OCI-LY7 (cell line): ENCODE measurements at regions not wholly inside any gene's neighbourhood (a gene's known extent, or its start where the extent isn't known, plus 50 kb on each side); places are given as distances from the start of the nearest gene placed in this dataset.

ENCODE experiments used
- BruUV-seq: library from RNA; stranded (reverse); fragments of 400-500 nt; replicated peaks from 2 replicates; lab custom pipeline; 2021; lab: Mats Ljungman, UMichigan
- CTCF ChIA-PET: fragments of 300-600 bp; sonication (Branson Sonifier 250); formaldehyde crosslinking; loops from one replicate; lab custom pipeline; 2022; ENCODE audit warnings: antibody characterized with exemption; ENCODE audit not compliant: unreplicated experiment; lab: Charles Lee
- POLR2A ChIA-PET: fragments of 300-600 bp; sonication (Branson Sonifier 250); formaldehyde crosslinking; loops from one replicate; lab custom pipeline; 2022; ENCODE audit warnings: antibody characterized with exemption; lab: Charles Lee
- DNase-seq: peaks from one replicate; pipeline ENCODE4 v3.0.0-alpha.2; 2015; ENCODE audit warnings: low spot score
- H2AFZ ChIP-seq: fragments of 200-600 bp; sonication (generic), shearing (Covaris generic); 2 replicates; pipeline ENCODE4 v1.6.1; 2014; ENCODE audit warnings: mild to moderate bottlenecking, antibody characterized with exemption, low read length, moderate library complexity
- H3K27ac ChIP-seq: fragments of 200-600 bp; sonication (generic); 2 replicates; pipeline ENCODE4 v1.5.1; 2014; ENCODE audit warnings: mixed run types, low read depth, mild to moderate bottlenecking, moderate library complexity, low read length, inconsistent platforms; ENCODE audit not compliant: poor library complexity, severe bottlenecking
- H3K36me3 ChIP-seq: fragments of 200-600 bp; sonication (generic); 2 replicates; pipeline ENCODE4 v1.6.1; 2014; ENCODE audit warnings: mild to moderate bottlenecking, antibody characterized with exemption, low read length, moderate library complexity, mixed read lengths; ENCODE audit not compliant: insufficient read depth
- H3K4me1 ChIP-seq: fragments of 200-600 bp; sonication (generic); 2 replicates; pipeline ENCODE4 v1.5.1; 2014; ENCODE audit warnings: mild to moderate bottlenecking, low read length; ENCODE audit not compliant: insufficient read depth, poor library complexity, severe bottlenecking
- H3K4me2 ChIP-seq: fragments of 200-600 bp; sonication (generic); 2 replicates; pipeline ENCODE4 v1.6.1; 2014; ENCODE audit warnings: mild to moderate bottlenecking, low read length
- H3K4me3 ChIP-seq: fragments of 200-600 bp; sonication (generic); 2 replicates; pipeline ENCODE4 v1.5.1; 2014; ENCODE audit warnings: mild to moderate bottlenecking, low read depth, low read length; ENCODE audit not compliant: poor library complexity, severe bottlenecking
- H3K79me2 ChIP-seq: fragments of 200-600 bp; sonication (generic); 2 replicates; pipeline ENCODE4 v1.6.1; 2016; ENCODE audit warnings: low read depth, mild to moderate bottlenecking, low read length, moderate library complexity, mixed read lengths; ENCODE audit not compliant: insufficient read depth
- H3K9me2 ChIP-seq: fragments of 200-600 bp; sonication (generic); 2 replicates; pipeline ENCODE4 v1.6.1; 2016; ENCODE audit warnings: mild to moderate bottlenecking, low read length, mixed read lengths; ENCODE audit not compliant: insufficient read depth
- H3K9me3 ChIP-seq: fragments of 200-600 bp; sonication (generic); 2 replicates; pipeline ENCODE4 v1.6.1; 2014; ENCODE audit warnings: mild to moderate bottlenecking, mixed run types, low read length, mixed read lengths
- H4K20me1 ChIP-seq: fragments of 200-600 bp; sonication (generic); 2 replicates; pipeline ENCODE4 v1.6.1; 2014; ENCODE audit warnings: mild to moderate bottlenecking, antibody characterized with exemption, low read length, moderate library complexity, mixed read lengths; ENCODE audit not compliant: insufficient read depth
- EZH2phosphoT487 ChIP-seq: fragments of 200-600 bp; sonication (generic); IDR thresholded peaks from 2 replicates; pipeline ENCODE4 v1.6.1; 2018; ENCODE audit warnings: low read depth, borderline replicate concordance, mild to moderate bottlenecking, mixed run types, antibody characterized with exemption, low read length, moderate library complexity, mixed read lengths
- intact Hi-C: fragments of 100-400 bp; cut with micrococcal nuclease; formaldehyde crosslinking; loops from one replicate; pipeline ENCODE4 v1.10.0; 2022; ENCODE audit not compliant: unreplicated experiment
- TF ChIP-seq, protein P1 (sequence below): fragments of 200-600 bp; sonication (generic); conservative IDR thresholded peaks from 2 replicates; pipeline ENCODE4 v1.5.1; 2014; ENCODE audit warnings: mild to moderate bottlenecking, antibody characterized with exemption, low read length, moderate library complexity, mixed read lengths

DNA sequence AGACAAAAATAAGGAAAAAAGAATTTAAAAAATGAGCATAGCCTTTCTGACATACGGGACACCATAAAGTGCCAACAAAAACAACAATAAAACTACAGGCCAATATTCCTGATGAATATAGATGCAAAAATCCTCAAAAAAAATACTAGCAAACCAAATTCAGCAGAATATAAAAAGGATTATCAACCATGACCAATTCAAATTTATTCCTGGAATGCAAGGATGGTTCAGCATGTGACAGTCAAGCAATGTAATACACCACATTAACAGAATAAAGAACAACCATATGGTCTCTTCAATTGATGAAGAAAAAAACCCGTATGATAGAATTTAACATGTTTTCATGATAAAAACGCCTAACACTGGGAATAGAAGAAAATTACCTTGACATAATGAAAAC lies 341.7 kb downstream of the PYDC2 start:
- DNase-seq = no peak
- Histone ChIP-seq H3K9me3 (no peaks in the 10 kb centered on the region), H3K79me2 (no peaks in the 10 kb centered on the region), H3K4me2 (no peak overlapping the region), H2AFZ (no peak overlapping the region), H3K9me2 (no peaks in the 10 kb centered on the region), H4K20me1 (no peaks in the 10 kb centered on the region), H3K36me3 (no peaks in the 10 kb centered on the region), H3K4me3 (no peak overlapping the region), H3K4me1 (no peaks in the 10 kb centered on the region), H3K27ac (no peak overlapping the region)
- POLR2A ChIA-PET = no interaction called here
- TF ChIP-seq, protein P1, sequence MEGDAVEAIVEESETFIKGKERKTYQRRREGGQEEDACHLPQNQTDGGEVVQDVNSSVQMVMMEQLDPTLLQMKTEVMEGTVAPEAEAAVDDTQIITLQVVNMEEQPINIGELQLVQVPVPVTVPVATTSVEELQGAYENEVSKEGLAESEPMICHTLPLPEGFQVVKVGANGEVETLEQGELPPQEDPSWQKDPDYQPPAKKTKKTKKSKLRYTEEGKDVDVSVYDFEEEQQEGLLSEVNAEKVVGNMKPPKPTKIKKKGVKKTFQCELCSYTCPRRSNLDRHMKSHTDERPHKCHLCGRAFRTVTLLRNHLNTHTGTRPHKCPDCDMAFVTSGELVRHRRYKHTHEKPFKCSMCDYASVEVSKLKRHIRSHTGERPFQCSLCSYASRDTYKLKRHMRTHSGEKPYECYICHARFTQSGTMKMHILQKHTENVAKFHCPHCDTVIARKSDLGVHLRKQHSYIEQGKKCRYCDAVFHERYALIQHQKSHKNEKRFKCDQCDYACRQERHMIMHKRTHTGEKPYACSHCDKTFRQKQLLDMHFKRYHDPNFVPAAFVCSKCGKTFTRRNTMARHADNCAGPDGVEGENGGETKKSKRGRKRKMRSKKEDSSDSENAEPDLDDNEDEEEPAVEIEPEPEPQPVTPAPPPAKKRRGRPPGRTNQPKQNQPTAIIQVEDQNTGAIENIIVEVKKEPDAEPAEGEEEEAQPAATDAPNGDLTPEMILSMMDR = no peak
- no peak for TF ChIP-seq EZH2phosphoT487
- CTCF ChIA-PET = no interaction called here
- intact Hi-C loops = no loop called here
- no TSS peak for BruUV-seq

GRCh38 chr3:191804935-191805334 lies 344.0 kb downstream of the PYDC2 start:
- Histone ChIP-seq H2AFZ (no peak overlapping the region), H3K36me3 (no peaks in the 10 kb centered on the region), H3K4me1 (no peaks in the 10 kb centered on the region), H3K79me2 (no peaks in the 10 kb centered on the region), H3K27ac (no peak overlapping the region), H3K9me2 (no peaks in the 10 kb centered on the region), H3K4me2 (no peak overlapping the region), H4K20me1 (no peaks in the 10 kb centered on the region), H3K4me3 (no peak overlapping the region), H3K9me3 (no peaks in the 10 kb centered on the region)
- BruUV-seq = no TSS peak
- CTCF ChIA-PET = no interaction called here
- no peak for TF ChIP-seq EZH2phosphoT487
- TF ChIP-seq, protein P1 = no peak
- intact Hi-C loops = no loop called here
- DNase-seq = no peak
- POLR2A ChIA-PET = no interaction called here

GRCh38 chr3:191808073-191808472 lies 347.1 kb downstream of the PYDC2 start:
- ChIA-PET CTCF (no interaction called here), POLR2A (interaction anchor here (0.5 to 1.1 kb wide), 2 partner anchors 68 to 1883 kb away, joined by 3 to 4 read pairs; no protein-coding TSS in a partner anchor)
- Histone ChIP-seq H3K79me2 (no peaks in the 10 kb centered on the region), H3K4me2 (no peak overlapping the region), H4K20me1 (no peaks in the 10 kb centered on the region), H3K36me3 (no peaks in the 10 kb centered on the region), H3K9me2 (0 out of 2 replicates have a peak, but pooled peaks cover 3% of the 10 kb centered on the region), H3K27ac (no peak overlapping the region), H3K9me3 (no peaks in the 10 kb centered on the region), H2AFZ (no peak overlapping the region), H3K4me1 (no peaks in the 10 kb centered on the region), H3K4me3 (no peak overlapping the region)
- intact Hi-C loops = no loop called here
- no peak for DNase-seq
- BruUV-seq = no TSS peak
- no peak for TF ChIP-seq EZH2phosphoT487
- TF ChIP-seq, protein P1 = no peak
